Suppressor macrophage (primary cell): ENCODE measurements at regions not wholly inside any gene's neighbourhood (a gene's known extent, or its start where the extent isn't known, plus 50 kb on each side); places are given as distances from the start of the nearest gene placed in this dataset.

ENCODE experiments used
- DNase-seq, 4 experiments: peaks; one replicate each; pipeline ENCODE4 v3.0.0-alpha.2; 2020 to 2022

DNA sequence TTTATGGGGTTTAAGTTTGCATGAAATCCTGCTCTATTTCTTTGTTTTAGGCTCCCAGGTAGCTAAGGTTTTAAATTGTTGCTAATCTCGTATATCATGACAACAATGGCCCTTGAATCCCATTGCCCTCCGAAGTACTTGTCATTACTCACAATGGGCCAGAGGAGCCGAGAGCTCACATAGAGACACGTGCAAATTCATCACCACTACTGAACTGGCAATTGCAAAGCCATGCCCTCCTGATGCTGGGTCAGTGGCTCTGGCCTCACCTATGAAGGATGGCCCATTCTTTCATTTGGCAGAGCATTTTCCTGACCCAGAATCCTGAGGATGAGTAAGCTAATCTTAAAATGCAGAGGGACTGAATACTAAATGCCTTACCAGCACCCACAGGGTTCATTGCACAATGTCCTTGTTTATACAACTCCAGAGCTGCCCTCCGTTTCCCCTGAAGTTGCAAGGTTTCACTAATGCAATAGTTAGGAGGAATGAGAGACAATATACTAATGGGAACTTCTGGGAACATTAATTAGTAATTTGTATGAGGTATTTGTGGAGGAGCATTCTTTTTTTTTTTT lies 71.6 kb upstream of the GAREM1 start:
- DNase-seq: no peak

GRCh38 chr18:32530947-32531651 lies 60.4 kb upstream of the GAREM1 start:
- peak in 3 of 4 experiments; percentile 19 to 43 (median 33) for DNase-seq

DNA sequence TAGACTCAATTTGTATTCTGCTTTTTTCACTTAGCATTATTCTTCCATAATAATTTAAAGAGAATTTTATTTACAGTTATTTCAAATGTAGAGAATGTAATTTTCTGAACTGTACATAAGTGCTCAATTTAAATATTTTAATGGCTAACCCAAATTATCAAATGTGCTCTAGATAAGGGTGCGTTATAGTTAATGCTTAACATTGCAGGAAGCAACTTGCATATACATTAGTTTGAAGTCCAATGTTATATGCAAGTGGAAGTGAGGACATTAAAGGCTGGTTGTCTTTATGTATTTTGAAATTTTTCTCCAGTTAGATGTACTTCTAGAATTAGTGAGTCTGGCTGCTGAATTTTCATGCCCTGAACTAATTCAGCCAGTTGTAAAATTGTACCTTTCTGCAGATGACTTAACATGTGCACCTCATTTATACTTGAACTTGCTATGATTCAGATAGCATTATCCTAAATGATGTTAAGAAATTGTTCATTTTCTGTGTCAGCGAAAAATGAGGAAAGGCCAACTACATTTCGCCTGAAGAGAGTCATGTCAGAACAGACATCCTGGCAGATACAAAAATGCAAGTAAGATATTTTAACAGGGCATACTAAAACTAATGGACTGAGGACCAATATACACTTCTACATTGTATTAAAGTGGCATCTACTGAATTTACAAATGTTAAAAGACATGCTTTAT lies 59.2 kb upstream of the GAREM1 start:
- DNase-seq: no peak

DNA sequence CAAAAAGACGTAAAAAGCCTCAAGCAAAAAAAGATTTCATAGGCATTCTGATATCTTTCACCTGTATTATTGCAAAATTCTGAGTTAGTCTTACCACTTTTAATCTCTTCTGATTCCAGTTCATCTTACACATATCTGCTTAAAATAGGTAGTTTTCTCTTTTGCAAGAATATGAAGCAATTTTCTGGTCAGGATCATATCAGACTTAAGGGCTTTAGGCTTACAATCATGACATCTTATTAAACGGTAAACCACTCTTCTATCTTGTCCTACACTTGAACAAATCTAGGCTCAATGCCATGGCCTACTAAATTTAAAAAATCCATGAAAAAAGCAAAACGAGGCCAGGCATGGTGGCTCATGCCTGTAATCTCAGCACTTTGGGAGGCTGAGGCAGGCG lies 50.1 kb upstream of the GAREM1 start:
- no peak for DNase-seq
